HuH-7.5 (cell line): ENCODE measurements at regions not wholly inside any gene's neighbourhood (a gene's known extent, or its start where the extent isn't known, plus 50 kb on each side); places are given as distances from the start of the nearest gene placed in this dataset.

Experiments used
- DNase-seq: peaks from one replicate; pipeline ENCODE4 v3.0.0; 2011; ENCODE audit warnings: low spot score

- DNase-seq = no peak
Measured at GRCh38 chr16:5478036-5478435, 380.4 kb upstream of the EEF2KMT start.

- DNase-seq = no peak
Measured at GRCh38 chr16:5477251-5477650, 379.7 kb upstream of the EEF2KMT start.

- DNase-seq = no peak
Measured at GRCh38 chr16:5472552-5472951, 375.0 kb upstream of the EEF2KMT start.

GRCh38 chr16:5468488-5468887, 370.9 kb upstream of the EEF2KMT start:
- no peak for DNase-seq

GRCh38 chr16:5467552-5467951, 370.0 kb upstream of the EEF2KMT start:
- DNase-seq = no peak

- no peak for DNase-seq
Measured at GRCh38 chr16:5466551-5466950, 369.0 kb upstream of the EEF2KMT start.

GRCh38 chr16:5465714-5466113, 368.1 kb upstream of the EEF2KMT start:
- no peak for DNase-seq

GRCh38 chr16:5463820-5464219, 366.2 kb upstream of the EEF2KMT start:
- DNase-seq = no peak

- no peak for DNase-seq
Measured at GRCh38 chr16:5461574-5461973, 364.0 kb upstream of the EEF2KMT start.

GRCh38 chr16:5461141-5461540, 363.5 kb upstream of the EEF2KMT start:
- no peak for DNase-seq

- no peak for DNase-seq
Measured at GRCh38 chr16:5460701-5461100, 363.1 kb upstream of the EEF2KMT start.

- DNase-seq = no peak
Measured at GRCh38 chr16:5459863-5460262, 362.3 kb upstream of the EEF2KMT start.

- DNase-seq = no peak
Measured at GRCh38 chr16:5455110-5455509, 357.5 kb upstream of the EEF2KMT start.

GRCh38 chr16:5454349-5454748, 356.8 kb upstream of the EEF2KMT start:
- DNase-seq = no peak

- no peak for DNase-seq
Measured at GRCh38 chr16:5451641-5452040, 354.0 kb upstream of the EEF2KMT start.

- no peak for DNase-seq
Measured at GRCh38 chr16:5450409-5451104, 353.0 kb upstream of the EEF2KMT start.

- DNase-seq = no peak
Measured at GRCh38 chr16:5449901-5450300, 352.3 kb upstream of the EEF2KMT start.

- no peak for DNase-seq
Measured at GRCh38 chr16:5448798-5449197, 351.2 kb upstream of the EEF2KMT start.

GRCh38 chr16:5447734-5448133, 350.1 kb upstream of the EEF2KMT start:
- no peak for DNase-seq

- DNase-seq = no peak
Measured at GRCh38 chr16:5446623-5447240, 349.1 kb upstream of the EEF2KMT start.

- DNase-seq = no peak
Measured at GRCh38 chr16:5444189-5444588, 346.6 kb upstream of the EEF2KMT start.

- no peak for DNase-seq
Measured at GRCh38 chr16:5442986-5443385, 345.4 kb upstream of the EEF2KMT start.

GRCh38 chr16:5442054-5442453, 344.5 kb upstream of the EEF2KMT start:
- no peak for DNase-seq

GRCh38 chr16:5438591-5438990, 341.0 kb upstream of the EEF2KMT start:
- no peak for DNase-seq
